Fibroblast of lung (primary cell): ENCODE measurements at regions not wholly inside any gene's neighbourhood (a gene's known extent, or its start where the extent isn't known, plus 50 kb on each side); places are given as distances from the start of the nearest gene placed in this dataset.

Source experiments
- EZH2 ChIP-seq: IDR thresholded peaks from 2 replicates; pipeline ENCODE4 v1.5.1; 2012; ENCODE audit warnings: low read length, control low read depth, mild to moderate bottlenecking; ENCODE audit errors: missing control alignments
- TF ChIP-seq, protein P1 (sequence below), 2 donors: IDR thresholded peaks in 1 of 2; conservative IDR thresholded peaks in 1 of 2; 1 replicate in 1 of 2; 2 replicates in 1 of 2; pipeline ENCODE4 v1.5.1; 2011 to 2012; ENCODE audit warnings: low read length in 2 of 2, control low read depth in 1 of 2, inconsistent platforms in 1 of 2, low read depth in 1 of 2, mild to moderate bottlenecking in 1 of 2

DNA sequence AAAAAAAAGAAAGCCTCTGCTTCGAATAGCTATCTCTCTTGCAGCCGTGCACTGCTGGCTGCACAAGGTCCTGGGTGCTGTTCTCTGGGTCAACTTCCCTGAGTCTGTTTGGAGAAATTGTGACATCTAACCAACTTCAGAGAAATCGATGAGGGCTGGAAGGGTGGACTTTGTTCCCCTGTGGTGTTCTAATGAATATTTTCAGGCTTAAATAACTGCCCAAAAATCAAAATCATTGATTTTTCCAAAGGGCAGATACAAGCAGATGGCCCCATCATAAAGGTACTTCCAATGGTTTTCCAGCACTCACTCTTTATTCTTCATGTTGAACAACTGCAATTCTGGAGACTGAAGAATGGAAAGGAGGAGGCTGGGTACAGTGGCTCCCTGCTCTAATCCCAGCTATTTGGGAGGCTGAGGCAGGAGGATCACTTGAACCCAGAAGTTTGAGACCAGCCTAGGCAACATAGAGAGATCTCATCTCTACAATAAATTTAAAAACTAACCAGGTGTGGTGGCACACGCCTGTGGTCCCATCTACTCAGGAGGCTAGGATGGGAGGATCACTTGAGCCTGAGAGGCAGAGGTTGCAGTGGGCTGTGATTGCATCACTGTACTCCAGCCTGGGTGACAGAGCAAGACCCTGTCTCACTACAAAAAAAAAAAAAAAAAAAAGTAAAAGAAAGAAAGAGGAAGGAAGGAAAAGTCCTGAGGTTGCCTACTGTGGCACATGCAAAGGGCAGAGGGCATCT is 59.1 kb downstream of the FOXA2 start:
- TF ChIP-seq, protein P1, sequence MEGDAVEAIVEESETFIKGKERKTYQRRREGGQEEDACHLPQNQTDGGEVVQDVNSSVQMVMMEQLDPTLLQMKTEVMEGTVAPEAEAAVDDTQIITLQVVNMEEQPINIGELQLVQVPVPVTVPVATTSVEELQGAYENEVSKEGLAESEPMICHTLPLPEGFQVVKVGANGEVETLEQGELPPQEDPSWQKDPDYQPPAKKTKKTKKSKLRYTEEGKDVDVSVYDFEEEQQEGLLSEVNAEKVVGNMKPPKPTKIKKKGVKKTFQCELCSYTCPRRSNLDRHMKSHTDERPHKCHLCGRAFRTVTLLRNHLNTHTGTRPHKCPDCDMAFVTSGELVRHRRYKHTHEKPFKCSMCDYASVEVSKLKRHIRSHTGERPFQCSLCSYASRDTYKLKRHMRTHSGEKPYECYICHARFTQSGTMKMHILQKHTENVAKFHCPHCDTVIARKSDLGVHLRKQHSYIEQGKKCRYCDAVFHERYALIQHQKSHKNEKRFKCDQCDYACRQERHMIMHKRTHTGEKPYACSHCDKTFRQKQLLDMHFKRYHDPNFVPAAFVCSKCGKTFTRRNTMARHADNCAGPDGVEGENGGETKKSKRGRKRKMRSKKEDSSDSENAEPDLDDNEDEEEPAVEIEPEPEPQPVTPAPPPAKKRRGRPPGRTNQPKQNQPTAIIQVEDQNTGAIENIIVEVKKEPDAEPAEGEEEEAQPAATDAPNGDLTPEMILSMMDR (conservative IDR thresholded peaks at IDR 0.05 in 1 of 2, IDR thresholded peaks at IDR 0.05 in 1 of 2; ENCODE audit: low read depth in 1 of 2, low read length in 2 of 2): no peak
- no peak for TF ChIP-seq EZH2
